NCI-H2107 treated with DMSO at 0.1 percent for 48 hours (cell line): ENCODE measurements at regions not wholly inside any gene's neighbourhood (a gene's known extent, or its start where the extent isn't known, plus 50 kb on each side); places are given as distances from the start of the nearest gene placed in this dataset.
"Not testable (repeated sequence)": the region's sequence is repeated elsewhere in the genome, so short reads cannot be mapped to it uniquely, and the experiment has no call there.

Experiments used
- DNase-seq: peaks from one replicate; lab custom pipeline; 2025; ENCODE audit not compliant: unreplicated experiment; lab: John Stamatoyannopoulos, UW

DNA sequence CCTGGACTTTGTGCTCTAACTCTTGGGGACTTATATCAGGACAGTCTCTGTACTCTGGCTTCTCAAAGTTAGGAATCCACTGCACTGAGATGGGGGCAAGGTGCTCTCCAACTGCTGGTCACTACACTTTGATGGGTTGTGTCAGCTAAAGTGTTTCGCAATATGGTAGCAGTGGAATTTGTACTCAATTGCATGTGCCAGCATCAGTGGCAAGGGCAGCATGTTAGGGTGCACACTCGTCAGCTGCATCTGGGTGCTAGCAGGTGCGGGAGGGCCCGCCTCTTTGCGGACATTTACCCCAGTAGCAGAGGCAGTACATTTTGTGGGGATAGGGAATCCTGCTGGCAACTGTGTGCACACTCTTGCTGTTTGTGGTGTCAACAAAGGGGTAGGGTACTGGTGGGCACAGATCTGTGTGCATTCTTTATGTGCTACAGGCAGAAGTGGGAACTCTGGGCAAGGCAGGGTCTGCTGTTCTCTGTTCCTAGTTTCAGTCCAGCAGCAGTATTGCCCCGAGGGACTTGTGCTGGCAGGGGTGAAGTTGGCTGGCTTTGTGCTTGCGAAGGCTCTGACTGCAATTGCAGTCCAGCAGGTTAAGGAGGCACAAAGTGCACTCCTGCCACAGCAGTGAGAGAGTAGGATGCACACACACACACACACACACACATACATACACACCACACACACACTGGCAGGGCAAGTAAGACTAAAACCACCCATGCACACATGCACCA, 924.8 kb upstream of the CDH9 start:
- no peak for DNase-seq

- DNase-seq, result no peak
These were observed 923.8 kb upstream of the CDH9 start for GRCh38 chr5:27962198-27962597.

DNA sequence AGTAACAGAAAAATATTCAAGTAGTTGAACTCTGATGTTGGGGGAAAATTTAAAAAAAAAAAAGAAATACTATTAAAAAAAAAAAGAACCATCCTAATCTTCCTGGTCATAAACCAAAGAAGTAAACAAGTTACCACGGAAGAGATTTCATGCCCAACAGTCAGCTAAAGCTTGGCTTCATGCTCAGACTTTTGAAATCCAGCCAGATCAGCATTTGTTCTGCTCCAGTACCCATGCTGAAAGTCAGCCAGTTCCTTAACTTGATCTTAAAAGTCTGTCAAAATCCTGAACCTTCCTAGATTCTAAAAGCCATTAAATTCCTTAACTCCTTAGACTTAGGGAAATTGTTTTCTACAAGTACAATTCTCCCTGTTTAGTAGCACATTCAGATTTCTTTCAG, 908.7 kb upstream of the CDH9 start:
- no peak for DNase-seq

DNA sequence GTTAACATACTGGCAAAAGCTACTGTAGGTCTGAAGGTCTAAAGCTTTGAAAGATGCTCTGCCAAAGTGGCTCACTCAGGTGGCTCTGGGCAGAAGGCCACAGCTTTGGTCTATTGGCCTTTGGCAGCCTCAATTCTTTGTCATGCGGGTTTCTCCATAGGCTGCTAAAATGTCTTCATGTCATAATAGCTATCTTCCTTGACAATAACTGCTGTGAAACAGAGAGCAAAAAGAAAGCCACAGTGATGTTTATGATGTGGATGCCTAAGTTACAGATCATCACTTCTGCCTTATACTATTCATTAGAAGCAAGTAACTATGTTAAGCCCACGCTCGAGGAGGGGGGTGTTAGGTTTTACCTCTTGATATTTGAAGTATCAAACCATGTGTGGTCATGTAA, 906.1 kb upstream of the CDH9 start:
- DNase-seq, result no peak

GRCh38 chr5:27938989-27939388, 900.6 kb upstream of the CDH9 start:
- DNase-seq, result no peak

DNA sequence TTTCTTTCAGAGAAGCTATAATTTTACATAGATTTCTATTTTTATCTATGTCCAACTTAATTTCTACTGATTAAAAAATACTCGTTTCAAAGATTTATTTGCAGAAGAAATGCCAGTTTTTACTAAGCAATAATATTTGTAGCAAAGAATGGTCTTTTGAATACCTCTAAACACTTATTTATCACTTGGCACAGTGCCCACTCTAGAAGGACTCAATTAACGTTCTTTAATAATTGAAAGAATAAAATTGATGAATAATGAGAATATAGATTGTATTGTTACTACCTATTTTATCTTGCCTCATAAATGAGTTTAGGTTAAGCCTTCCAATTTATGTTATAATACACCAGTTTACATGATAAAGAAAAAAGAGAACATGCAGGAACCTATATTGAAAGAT, 889.7 kb upstream of the CDH9 start:
- no peak for DNase-seq

- DNase-seq, result no peak
These were observed 872.8 kb upstream of the CDH9 start for GRCh38 chr5:27911216-27911615.

- DNase-seq, result no peak
These were observed 870.0 kb upstream of the CDH9 start for GRCh38 chr5:27908341-27908740.

- no peak for DNase-seq
These were observed 868.7 kb upstream of the CDH9 start for GRCh38 chr5:27906931-27907601.

- DNase-seq, result no peak
These were observed 868.1 kb upstream of the CDH9 start for GRCh38 chr5:27906481-27906880.

GRCh38 chr5:27900761-27901160, 862.4 kb upstream of the CDH9 start:
- no peak for DNase-seq

DNA sequence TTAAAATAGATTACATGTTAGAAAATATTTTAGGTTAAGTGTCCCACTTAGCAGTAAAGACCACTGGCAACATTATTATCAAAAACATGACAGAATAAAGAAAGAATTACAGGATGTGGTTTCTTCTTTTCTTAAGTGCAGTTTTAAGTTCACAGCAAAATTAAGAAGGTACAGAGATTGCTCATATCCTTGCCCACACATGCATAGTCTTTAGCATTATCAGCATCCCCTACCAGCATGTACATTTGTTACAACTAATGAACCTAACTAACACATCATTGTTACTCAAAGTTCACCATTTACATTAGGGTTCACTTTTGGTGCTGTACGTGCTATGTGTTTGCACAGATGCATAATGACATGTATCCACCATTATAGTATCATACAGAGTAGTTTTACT, 837.7 kb upstream of the CDH9 start:
- DNase-seq, result no peak

GRCh38 chr5:27875148-27875547, 836.8 kb upstream of the CDH9 start:
- DNase-seq, result no peak

- no peak for DNase-seq
These were observed 829.9 kb upstream of the CDH9 start for GRCh38 chr5:27868292-27868691.

- no peak for DNase-seq
These were observed 817.1 kb upstream of the CDH9 start for GRCh38 chr5:27855491-27855890.

- DNase-seq, result no peak
These were observed 816.0 kb upstream of the CDH9 start for GRCh38 chr5:27854243-27854852.

DNA sequence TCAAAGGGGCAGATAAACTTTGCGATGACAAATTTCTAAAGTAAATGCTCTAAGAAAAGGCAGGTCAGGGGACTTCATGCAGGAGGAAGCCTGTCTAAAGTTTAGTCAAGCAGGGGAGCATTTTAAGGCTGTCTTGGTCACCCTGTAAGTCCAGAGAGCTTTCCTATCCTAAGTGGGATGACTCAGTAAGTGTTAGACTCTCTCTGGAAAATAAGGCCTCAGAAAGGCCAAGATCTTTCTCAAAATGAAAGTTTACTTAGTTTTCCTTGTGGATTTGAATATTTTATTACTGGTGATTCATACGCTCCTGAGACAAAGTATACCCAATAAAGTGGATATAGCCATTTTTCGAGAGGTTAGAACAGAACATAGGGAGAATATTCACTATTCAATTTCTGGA, 806.9 kb upstream of the CDH9 start:
- DNase-seq, result no peak

DNA sequence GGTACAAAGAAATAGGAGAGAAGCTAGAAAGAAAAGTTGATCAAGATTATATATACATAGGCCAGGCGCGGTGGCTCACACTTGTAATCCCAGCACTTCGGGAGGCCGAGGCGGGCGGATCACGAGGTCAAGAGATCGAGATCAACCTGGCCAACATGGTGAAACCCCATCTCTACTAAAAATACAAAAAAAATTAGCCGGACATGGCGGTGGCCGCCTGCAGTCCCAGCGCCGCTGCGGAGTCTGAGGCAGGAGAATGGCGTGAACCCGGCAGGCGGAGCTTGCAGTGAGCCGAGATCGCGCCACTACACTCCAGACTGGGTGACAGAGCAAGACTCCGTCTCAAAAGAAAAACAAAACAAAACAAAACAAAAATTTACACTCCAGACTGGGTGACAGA, 798.3 kb upstream of the CDH9 start:
- not testable (repeated sequence) for DNase-seq

GRCh38 chr5:27832886-27833285, 794.5 kb upstream of the CDH9 start:
- no peak for DNase-seq

DNA sequence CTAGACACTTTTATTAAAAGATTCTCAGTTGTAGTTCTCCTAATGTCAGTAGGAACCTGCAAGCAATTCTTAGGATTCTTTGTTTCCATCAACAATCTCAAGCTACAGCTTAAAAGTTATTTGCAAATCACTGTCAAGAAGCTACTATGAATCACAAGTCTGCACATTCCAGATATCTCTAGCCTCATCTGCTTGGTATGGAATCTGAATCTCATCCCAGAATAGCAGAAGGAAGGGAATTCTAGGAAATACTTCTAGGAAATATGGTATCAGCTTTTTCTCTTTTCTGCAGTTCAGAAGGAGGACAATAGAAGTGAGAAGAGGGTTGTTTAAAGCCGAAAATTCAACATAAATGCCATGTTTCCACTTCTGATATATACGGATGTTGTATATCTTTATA, 792.2 kb upstream of the CDH9 start:
- DNase-seq, result no peak

GRCh38 chr5:27821681-27822080, 783.3 kb upstream of the CDH9 start:
- no peak for DNase-seq

GRCh38 chr5:27818888-27819287, 780.5 kb upstream of the CDH9 start:
- no peak for DNase-seq
